Hypothalamus (tissue), 51 donors: ENCODE measurements at regions not wholly inside any gene's neighbourhood (a gene's known extent, or its start where the extent isn't known, plus 50 kb on each side); places are given as distances from the start of the nearest gene placed in this dataset.
A peak's percentile ranks its signal among the peaks of the same experiment; 100 is the strongest.

ENCODE experiments used
- DNase-seq, 51 donors: peaks; one replicate each; lab custom pipeline; 2025; lab: John Stamatoyannopoulos, UW

GRCh38 chr2:145059914-145060313 lies 540.0 kb upstream of the ZEB2 start:
- DNase-seq: no peak

- no peak for DNase-seq
These were observed 539.4 kb upstream of the ZEB2 start for GRCh38 chr2:145059343-145059742.

DNA sequence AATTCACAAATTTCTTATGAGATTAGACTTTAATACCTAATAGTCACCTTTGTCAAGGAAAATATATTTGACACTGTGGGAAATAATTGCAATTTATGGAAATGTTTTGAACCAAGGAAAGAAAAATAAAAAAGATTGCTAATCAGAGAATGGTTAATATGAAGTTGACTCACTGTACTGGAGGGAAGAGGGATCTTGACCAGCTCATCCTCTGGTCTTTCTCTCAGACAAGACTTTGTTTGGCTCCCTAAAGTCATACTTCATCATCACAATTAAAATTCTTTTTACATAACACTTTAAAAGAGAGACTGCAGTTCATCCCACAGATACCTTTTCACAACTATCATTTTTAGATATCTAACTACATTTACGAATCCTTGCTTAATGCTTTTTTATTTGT lies 538.5 kb upstream of the ZEB2 start:
- no peak for DNase-seq

DNA sequence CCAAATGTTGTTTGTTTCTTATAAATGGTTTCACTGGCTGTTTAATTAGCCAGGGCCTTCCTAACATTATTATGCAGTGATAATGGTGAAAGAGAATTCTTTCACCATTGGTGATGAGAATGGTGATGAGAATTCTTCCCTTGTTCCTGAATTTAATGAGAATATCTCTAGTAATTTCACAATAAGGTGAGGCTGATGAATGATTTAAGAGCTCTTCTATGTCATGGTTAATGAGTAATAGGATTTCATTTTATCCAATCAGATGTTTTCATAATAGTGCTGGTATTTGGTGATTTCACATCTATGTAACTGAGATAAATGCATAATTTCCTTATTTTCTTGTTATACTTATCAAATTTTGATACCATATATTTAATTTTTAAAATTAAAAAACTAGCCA lies 535.7 kb upstream of the ZEB2 start:
- no peak for DNase-seq

GRCh38 chr2:145050134-145050533 lies 530.2 kb upstream of the ZEB2 start:
- DNase-seq: no peak

- DNase-seq: no peak
These were observed 529.6 kb upstream of the ZEB2 start for GRCh38 chr2:145049475-145049874.

GRCh38 chr2:145047554-145047953 lies 527.6 kb upstream of the ZEB2 start:
- no peak for DNase-seq

DNA sequence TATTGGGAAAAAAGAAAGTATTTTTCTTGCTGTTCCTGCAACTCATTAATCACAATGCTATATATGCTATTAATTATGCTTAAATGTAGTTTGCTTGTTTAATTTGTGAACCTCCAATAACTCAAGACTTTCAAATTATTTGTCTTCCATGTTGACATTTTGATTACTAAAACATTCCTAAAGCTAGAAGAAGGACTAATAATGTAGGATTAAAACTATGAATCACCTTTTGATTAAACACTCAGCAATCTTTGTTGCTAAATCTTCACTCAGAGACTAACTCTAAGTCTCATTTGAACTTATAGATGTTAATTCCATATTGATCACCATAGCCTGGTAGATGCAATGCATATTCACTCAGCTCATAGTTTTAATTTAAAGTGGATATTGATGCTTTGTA lies 524.6 kb upstream of the ZEB2 start:
- DNase-seq: no peak

GRCh38 chr2:145043399-145043834 lies 523.5 kb upstream of the ZEB2 start:
- DNase-seq: peak in 38 of 51 donors; percentile 2 to 84 (median 36)

DNA sequence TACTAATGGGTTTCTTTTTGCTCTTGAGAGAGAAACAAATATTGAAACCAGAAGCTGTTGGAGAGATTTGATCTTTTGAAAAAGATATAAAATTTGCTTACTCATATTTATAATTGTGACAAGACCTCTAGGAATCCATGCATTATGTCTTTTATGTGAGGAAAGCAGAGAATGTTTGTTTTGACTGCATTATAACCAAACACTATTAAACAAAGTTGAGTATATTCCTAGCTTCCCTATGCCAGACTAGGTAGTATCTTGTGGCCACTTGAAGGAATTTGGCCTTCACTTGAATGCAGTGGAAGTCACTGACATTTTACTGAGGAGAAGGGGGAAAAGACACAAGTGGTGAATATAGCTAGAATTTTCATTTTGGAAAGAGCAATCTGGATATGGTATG lies 521.8 kb upstream of the ZEB2 start:
- no peak for DNase-seq

- no peak for DNase-seq
These were observed 520.5 kb upstream of the ZEB2 start for GRCh38 chr2:145040433-145040832.

- peak in 37 of 51 donors; percentile 2 to 78 (median 34) for DNase-seq
These were observed 518.2 kb upstream of the ZEB2 start for GRCh38 chr2:145038041-145038525.

DNA sequence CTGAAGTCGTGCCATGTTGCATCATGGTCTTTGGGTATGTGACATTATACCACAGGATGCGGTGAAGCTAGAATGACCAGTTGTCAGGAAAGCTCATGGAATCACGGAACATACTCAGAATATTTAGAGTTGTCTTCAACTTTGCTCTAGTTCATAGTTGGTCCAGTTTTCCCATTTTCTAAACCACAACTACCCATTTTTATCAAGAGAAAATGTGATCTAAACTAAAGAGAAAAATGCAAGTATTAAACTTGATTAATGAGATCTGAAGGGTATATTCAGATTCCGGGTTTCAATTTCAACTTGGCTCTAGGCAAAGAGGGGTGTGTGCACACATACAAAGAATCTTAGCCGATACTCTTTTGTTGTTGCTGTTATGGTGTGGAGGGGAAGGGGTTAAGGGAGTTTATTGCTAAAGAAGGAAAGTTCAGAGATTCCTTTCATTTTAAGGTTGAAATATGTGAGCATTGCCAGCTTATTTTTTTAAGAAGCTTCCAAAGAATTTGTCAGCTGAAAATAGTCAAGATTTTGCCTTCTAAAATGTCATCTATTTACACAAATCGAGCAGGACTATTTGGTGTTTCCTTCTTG lies 516.6 kb upstream of the ZEB2 start:
- no peak for DNase-seq

- no peak for DNase-seq
These were observed 514.6 kb upstream of the ZEB2 start for GRCh38 chr2:145034511-145034910.

- DNase-seq: no peak
These were observed 513.5 kb upstream of the ZEB2 start for GRCh38 chr2:145033438-145033837.

DNA sequence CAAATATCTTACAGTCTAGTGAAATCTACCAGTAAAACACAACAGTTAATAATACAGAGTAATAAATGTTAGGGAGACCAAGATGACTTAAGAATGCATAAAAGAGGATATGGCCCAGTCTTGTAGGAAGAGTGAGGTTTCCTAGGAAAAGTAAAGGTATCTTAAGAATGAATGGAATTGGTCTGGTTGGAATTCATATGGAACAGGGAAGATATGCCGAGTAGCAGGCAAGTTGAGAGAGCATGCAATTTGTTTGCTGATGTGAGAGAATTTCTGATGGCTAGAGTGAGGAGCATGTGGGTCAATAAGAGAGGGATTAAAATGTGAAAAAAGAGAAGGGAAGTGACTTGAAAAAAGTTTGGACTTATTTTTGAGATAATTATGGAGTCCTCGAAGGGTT lies 512.9 kb upstream of the ZEB2 start:
- no peak for DNase-seq

- peak in 2 of 51 donors; percentile 12 to 24 for DNase-seq
These were observed 510.0 kb upstream of the ZEB2 start for GRCh38 chr2:145029873-145030272.

DNA sequence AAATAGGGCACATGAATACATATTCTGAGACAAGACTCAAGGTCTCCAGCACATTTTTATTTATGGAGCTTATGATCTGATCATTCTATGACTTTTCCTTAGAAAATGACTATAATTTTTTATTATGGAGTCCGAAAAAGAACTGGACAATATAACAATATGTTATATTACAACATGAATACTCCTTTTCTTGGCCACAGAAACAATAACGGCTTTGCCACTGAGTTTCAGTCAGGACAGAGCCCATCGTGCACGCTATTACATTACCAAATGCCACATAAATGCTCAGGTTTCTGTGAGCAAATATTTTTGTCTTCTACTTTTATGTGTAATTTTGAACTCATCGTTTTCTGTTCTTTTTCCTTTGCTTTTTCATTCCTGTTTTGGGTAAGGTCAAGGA lies 509.2 kb upstream of the ZEB2 start:
- DNase-seq: no peak

- DNase-seq: no peak
These were observed 508.4 kb upstream of the ZEB2 start for GRCh38 chr2:145028101-145028920.

DNA sequence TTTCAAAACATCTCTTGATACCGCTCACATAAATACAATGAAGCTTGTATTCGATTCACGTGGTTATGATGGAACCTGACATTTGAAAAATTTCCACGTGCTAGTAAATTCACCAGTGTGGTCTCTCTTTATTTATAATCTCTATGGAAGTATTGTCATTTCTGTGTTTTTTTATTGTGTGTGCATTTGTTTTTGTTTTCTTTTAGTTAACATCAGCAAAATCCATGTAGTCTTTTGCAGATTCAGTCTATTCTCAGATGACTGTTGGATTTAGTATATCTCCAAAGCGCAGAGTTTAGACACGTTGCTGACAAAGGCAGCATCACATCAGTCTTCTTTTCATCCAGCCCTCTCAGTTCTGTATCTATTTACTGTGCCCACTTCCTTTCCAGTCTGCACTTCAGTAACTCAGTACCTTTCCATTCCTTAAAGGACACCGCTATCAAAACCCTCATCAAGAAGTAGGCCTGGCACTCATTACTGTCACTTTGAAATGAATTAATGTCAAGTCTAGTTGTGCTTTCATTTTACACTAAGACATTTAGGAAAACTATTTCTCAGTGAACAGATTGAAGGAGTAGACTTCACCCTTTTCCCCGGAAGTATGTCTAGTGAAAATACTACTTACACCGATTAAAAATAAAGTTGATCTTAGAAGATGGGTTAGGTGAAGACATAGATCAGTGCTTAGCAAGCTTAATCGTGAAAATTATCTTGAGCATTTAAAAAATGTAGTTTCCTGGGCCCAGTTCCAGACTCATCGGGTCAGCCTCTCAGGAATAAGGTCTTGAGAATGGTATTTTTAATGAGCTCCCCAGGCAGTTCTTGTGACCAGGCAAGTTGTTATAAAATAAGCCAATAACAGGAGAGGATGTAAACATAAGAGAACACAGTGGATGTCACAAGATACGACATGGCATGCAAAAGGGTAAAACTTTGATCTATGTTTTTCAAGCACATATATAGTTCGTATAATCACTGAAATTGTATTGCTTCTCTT lies 506.8 kb upstream of the ZEB2 start:
- DNase-seq: no peak

GRCh38 chr2:145025382-145025781 lies 505.5 kb upstream of the ZEB2 start:
- no peak for DNase-seq
